Ovary (tissue), 7 donors: ENCODE measurements at regions not wholly inside any gene's neighbourhood (a gene's known extent, or its start where the extent isn't known, plus 50 kb on each side); places are given as distances from the start of the nearest gene placed in this dataset.

Experiments
- DNase-seq, 5 donors: peaks; one replicate each; pipeline ENCODE4 v3.0.0-alpha.2; 2019 to 2020
- H3K27ac ChIP-seq, 2 donors: fragments of 200-600 bp; one replicate each; pipeline versions ENCODE4 v1.5.1 to v1.8.0; 2019 to 2022
- H3K27me3 ChIP-seq: fragments of 200-600 bp; one replicate; pipeline ENCODE4 v1.8.0; 2022
- H3K36me3 ChIP-seq: fragments of 200-600 bp; sonication (generic); one replicate; pipeline ENCODE4 v1.5.1; 2019
- H3K4me1 ChIP-seq: one replicate; pipeline ENCODE4 v1.8.1; 2013; ENCODE audit warnings: mild to moderate bottlenecking, moderate library complexity; ENCODE audit not compliant: insufficient read depth
- H3K4me3 ChIP-seq: fragments of 200-600 bp; sonication (generic); one replicate; pipeline ENCODE4 v1.5.1; 2017
- H3K9me3 ChIP-seq, 2 donors: fragments of 200-600 bp in 1 of 2; sonication (generic) in 1 of 2; one replicate each; pipeline versions ENCODE4 v1.5.1 to v1.8.1; 2013 to 2019; ENCODE audit warnings: mild to moderate bottlenecking in 1 of 2, moderate library complexity in 1 of 2
- EP300 ChIP-seq: sonication (generic); formaldehyde crosslinking; IDR thresholded peaks from one replicate; pipeline ENCODE4 v1.6.1; 2017; ENCODE audit warnings: antibody characterized with exemption
- POLR2A ChIP-seq: fragments of 450-650 bp; IDR thresholded peaks from one replicate; pipeline ENCODE4 v1.6.1; 2017; ENCODE audit warnings: antibody characterized with exemption, mild to moderate bottlenecking, moderate library complexity
- WGBS, 3 donors: extraction: QIAGEN DNeasy Blood & Tissue Kit in 1 of 3; methylation state at CpG; one replicate each; pipeline versions ENCODE4 v1.1.5 to v1.1.7; 2013 to 2017; 5-methylcytosine and 5-hydroxymethylcytosine counted together
- intact Hi-C, 4 donors: fragments of 100-400 bp; cut with DNase I; formaldehyde crosslinking; loops; one replicate each; pipeline versions ENCODE4 v1.11.0 to v1.15.1; 2022 to 2023
- TF ChIP-seq, protein P1 (sequence below), 3 donors: fragments of 450-650 bp in 2 of 3; fragments of 200-600 bp in 1 of 3; IDR thresholded peaks; one replicate each; pipeline versions ENCODE4 v1.5.1 to v1.8.0; 2016 to 2022; ENCODE audit warnings: antibody characterized with exemption in 3 of 3, mild to moderate bottlenecking in 1 of 3
- donor health status: DM: no; HTN: no; CAD: no; lungs with moderate emphysema.
- donor health status: DM: no; HTN: no; CAD: no.
- donor health status: Bipolar disorder and iron deficiency.
- donor health status: DM: no; HTN: no; CAD: no.
- donor health status: DM: yes; HTN: yes; CAD: no.

DNA sequence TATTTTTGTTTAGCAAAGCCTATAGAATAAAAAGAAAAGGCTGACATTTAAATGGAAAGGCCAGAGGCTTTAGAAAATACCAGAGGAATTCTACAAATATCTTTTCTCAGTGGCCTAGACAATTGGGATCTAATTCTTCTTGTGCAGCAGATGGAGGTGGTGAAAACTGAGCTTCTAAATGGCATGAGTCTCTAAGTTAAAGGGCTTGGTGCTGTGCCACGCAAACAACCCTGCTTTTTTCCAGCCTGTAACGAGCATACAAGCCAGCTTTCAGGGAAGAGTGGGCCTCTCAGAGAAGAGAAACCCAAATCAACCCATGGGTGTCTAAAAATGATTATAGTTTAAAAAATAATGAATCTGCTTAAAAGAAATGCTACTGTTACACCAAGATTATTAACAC, 237.9 kb upstream of the NAV3 start:
- no peak for TF ChIP-seq POLR2A
- TF ChIP-seq, protein P1, sequence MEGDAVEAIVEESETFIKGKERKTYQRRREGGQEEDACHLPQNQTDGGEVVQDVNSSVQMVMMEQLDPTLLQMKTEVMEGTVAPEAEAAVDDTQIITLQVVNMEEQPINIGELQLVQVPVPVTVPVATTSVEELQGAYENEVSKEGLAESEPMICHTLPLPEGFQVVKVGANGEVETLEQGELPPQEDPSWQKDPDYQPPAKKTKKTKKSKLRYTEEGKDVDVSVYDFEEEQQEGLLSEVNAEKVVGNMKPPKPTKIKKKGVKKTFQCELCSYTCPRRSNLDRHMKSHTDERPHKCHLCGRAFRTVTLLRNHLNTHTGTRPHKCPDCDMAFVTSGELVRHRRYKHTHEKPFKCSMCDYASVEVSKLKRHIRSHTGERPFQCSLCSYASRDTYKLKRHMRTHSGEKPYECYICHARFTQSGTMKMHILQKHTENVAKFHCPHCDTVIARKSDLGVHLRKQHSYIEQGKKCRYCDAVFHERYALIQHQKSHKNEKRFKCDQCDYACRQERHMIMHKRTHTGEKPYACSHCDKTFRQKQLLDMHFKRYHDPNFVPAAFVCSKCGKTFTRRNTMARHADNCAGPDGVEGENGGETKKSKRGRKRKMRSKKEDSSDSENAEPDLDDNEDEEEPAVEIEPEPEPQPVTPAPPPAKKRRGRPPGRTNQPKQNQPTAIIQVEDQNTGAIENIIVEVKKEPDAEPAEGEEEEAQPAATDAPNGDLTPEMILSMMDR (IDR thresholded peaks at IDR 0.05) = no peak
- no peak for TF ChIP-seq EP300
- no peaks in the 10 kb centered on the region for H3K36me3 ChIP-seq
- WGBS, 3 donors = 76 to 90% (median 80%) methylated on average over 2 of the region's 2 CpGs
- H3K4me3 ChIP-seq = no peak overlapping the region
- H3K9me3 ChIP-seq = no peaks in the 10 kb centered on the region
- no peak for DNase-seq
- H3K27ac ChIP-seq = no peak overlapping the region
- H3K27me3 ChIP-seq = no peaks in the 10 kb centered on the region
- H3K4me1 ChIP-seq = no peaks in the 10 kb centered on the region
- intact Hi-C loops = no loop called here

DNA sequence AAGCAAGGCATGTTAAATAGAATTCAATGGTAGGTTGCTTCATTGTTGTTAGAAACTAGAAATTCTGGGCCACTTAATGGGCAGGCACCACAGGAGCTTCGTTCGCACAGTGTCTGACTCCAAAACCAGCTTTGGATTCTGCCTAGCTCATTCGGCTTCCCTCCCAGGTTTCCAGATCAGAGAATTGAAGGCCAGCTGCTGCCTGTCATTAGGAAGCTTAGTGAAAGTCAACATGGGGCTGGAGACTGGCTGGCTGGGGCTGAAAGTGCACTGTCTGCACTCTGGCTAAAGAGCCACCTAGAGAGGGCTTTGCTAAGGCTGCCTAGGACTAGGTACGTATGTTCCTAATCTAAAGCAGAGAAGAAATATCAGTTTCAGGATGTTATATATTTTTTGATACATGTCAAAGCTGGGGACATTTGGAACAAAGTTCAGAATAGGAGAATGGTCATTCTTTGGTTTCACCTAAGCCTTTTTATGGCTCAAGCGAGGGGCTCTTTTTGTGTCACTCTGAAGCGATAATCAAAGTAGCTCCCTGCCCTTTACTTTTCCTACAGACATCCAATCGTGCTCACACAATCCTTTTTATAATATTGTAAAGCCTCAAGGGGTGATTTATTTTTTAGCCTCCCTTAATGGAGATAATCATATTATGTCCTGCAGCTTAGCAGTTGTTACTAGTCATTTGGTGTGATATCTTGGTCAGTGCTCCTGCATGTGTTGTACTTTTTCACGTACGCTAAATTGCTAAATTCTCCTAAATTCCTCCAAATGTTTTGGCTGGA, 238.5 kb upstream of the NAV3 start:
- Histone ChIP-seq H3K27me3 (no peaks in the 10 kb centered on the region), H3K4me1 (no peaks in the 10 kb centered on the region), H3K27ac (no peak overlapping the region), H3K9me3 (no peaks in the 10 kb centered on the region), H3K36me3 (no peaks in the 10 kb centered on the region), H3K4me3 (no peak overlapping the region)
- DNase-seq = peak in 2 of 5 donors; percentile 19 to 22
- TF ChIP-seq, protein P1 (IDR thresholded peaks at IDR 0.05) = no peak
- TF ChIP-seq POLR2A = no peak
- no peak for TF ChIP-seq EP300
- intact Hi-C loops = no loop called here
- WGBS, 3 donors = 78 to 83% (median 80%) methylated on average over 9 of the region's 9 CpGs

DNA sequence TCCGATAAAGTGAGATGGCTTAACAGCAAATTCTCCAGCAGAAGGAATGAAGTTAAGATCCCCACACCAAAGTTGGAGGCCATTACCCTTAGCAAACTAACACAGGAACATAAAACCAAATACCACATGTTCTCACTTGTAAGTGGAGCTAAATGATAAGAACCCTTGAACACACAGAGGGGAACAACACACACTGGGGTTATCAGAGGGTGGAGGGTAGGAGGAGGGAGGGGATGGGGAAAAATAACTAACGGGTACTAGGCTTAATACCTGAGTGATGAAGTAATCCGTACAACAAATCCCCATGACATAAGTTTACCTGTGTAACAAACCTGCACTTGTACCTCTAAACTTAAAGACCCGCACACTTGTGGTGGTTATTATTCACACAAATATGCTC, 240.4 kb upstream of the NAV3 start:
- no peak for DNase-seq
- Histone ChIP-seq H3K4me3 (no peak overlapping the region), H3K4me1 (no peaks in the 10 kb centered on the region), H3K9me3 (no peaks in the 10 kb centered on the region), H3K36me3 (no peaks in the 10 kb centered on the region), H3K27me3 (no peaks in the 10 kb centered on the region), H3K27ac (no peak overlapping the region)
- WGBS, 3 donors = 83 to 89% (median 87%) methylated on average over 4 of the region's 4 CpGs
- TF ChIP-seq EP300 (no peak), POLR2A (no peak)
- TF ChIP-seq, protein P1 (IDR thresholded peaks at IDR 0.05) = no peak
- intact Hi-C loops = no loop called here

DNA sequence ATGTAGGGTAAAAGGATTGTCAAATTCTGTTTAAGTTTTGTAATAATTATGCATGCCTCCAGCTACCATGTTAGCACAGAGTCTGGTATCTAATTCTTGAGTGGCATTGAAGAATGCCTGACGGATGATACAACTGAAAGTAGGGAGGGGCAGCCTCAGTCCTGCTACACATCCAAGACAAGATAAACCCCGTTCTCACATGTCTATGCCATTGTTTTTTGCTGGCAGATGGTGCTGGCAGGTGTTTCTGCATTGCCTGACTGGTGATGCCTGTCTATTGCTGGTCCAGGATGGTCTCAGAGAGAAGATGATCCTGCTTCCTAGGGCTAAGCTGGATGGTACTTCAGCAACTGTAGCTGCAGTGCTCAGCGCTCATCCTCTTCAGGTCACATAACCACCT, 245.8 kb upstream of the NAV3 start:
- no peak for TF ChIP-seq EP300
- TF ChIP-seq, protein P1 (IDR thresholded peaks at IDR 0.05) = no peak
- TF ChIP-seq POLR2A = no peak
- Histone ChIP-seq H3K9me3 (no peaks in the 10 kb centered on the region), H3K4me3 (no peak overlapping the region), H3K27me3 (no peaks in the 10 kb centered on the region), H3K4me1 (no peaks in the 10 kb centered on the region), H3K36me3 (no peaks in the 10 kb centered on the region), H3K27ac (no peak overlapping the region)
- 85 to 94% (median 91%) methylated on average over 3 of the region's 3 CpGs for WGBS, 3 donors
- intact Hi-C loops = no loop called here
- no peak for DNase-seq
